ENCODE measurements at regions not wholly inside any gene's neighbourhood (a gene's known extent, or its start where the extent isn't known, plus 50 kb on each side); places are given as distances from the start of the nearest gene placed in this dataset.
"Not testable (repeated sequence)": the region's sequence is repeated elsewhere in the genome, so short reads cannot be mapped to it uniquely, and the experiment has no call there.

- no peak for DNase-seq
These were observed 221.6 kb upstream of the PBX1 start for GRCh38 chr1:164337394-164337793.

DNA sequence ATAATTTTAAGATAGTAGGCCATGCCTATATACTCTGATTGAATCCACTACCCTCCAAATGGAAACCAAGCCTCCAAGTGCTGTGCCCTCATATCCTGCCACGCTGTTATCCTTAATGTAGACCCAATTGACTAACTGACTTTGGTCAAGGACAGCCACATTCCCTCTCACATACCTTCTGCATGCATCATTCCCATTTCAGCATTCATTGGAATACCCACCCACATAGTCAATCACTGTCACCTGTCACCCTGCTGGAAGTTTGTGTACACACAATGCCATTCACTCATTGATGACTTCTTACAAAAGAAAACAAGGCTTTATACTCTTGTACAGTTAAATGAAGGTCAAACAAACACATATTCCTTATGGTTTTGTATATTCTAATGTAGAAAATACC, 221.1 kb upstream of the PBX1 start:
- DNase-seq, result no peak

- no peak for DNase-seq
These were observed 215.8 kb upstream of the PBX1 start for GRCh38 chr1:164343189-164343588.

- DNase-seq, result no peak
These were observed 211.0 kb upstream of the PBX1 start for GRCh38 chr1:164347980-164348379.

GRCh38 chr1:164356511-164356910, 202.5 kb upstream of the PBX1 start:
- no peak for DNase-seq

DNA sequence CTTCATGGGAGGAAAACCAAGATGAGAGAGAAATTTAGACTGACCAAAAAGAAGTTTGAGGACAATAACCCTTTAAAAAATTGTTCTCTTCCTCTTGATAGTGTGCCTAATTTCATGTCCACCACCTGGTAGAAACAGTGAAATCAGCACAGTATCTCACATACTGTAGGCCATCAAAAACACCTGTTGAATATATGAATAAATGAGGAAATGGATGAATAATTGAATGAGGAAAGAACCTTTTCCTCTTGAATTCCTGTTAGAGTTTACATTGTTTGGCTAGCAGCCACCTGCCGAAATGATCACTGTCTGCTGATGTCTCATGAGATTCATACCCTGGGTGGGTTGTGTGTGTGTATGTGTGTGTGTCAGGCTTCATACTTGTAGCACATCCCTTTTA, 198.7 kb upstream of the PBX1 start:
- DNase-seq, result no peak

GRCh38 chr1:164361927-164362326, 197.1 kb upstream of the PBX1 start:
- no peak for DNase-seq

DNA sequence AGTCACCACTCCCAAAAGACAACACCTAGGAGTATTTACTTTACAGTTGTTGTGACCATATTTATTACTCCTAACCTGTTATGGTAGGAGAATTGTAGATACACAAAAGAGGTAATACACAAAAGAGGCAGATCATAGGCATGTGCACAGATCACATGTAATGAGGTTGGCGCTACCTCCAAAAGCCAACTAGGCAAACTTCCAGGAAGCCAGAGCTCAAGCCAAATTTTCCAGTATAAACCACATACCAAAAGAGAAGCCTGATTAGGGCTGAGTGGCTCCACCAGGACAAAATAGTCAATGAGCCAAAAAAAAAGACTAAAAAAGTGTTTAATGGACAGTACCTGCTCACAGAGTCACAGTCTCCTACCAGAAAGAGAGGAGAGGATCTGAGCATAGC, 195.0 kb upstream of the PBX1 start:
- DNase-seq, result no peak

- no peak for DNase-seq
These were observed 193.0 kb upstream of the PBX1 start for GRCh38 chr1:164366014-164366413.

DNA sequence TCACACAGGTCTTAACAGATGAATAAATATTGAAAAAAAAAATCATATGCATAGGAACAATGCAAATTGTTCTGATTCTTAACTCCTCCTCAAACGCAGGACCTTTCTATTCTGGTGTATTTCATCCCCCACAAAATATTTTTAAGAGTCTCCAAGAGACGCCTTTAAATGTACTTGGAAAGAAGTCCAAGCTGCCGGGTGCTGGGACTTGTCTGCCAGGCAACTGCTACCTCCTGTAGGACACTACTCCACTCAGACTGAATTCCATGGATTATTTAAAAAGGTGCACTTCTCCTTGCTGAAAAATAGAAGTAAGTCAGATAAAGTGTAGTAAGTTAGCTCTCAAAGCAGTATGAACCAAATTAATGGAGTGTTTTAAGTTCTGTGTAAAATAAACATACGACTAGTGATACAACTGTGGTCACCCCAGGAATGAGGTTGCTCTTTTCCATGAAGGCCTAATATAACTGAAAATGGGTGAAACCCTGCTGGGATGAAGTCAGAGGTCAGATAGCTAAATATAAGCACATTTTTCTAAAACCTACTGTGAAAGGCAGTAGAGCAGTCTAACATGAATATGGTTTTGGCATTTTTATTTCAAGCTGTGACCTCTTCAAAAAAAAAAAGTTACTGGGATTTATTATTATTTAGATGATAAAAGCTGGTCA, 189.2 kb upstream of the PBX1 start:
- no peak for DNase-seq

GRCh38 chr1:164380893-164381292, 178.1 kb upstream of the PBX1 start:
- DNase-seq, result no peak

DNA sequence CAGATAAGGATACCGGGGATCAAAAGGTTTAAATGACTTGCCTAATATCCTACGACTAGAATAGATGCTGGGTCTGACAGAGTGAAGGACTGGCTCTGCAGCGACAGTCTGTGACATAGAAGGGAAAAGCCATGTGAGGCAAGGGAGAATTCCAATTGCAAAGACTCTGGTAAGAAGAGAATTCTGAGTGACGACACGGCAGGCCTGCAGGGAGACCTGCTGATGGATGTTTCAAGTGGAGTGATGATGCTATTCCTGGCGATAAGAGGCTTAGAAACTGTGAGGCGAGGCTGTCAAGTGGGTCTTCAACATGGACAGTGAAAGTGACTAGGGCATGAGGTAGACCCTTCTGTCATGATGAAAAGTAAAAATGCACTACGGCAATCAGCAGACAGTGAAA, 176.6 kb upstream of the PBX1 start:
- DNase-seq, result no peak

GRCh38 chr1:164384262-164384661, 174.7 kb upstream of the PBX1 start:
- no peak for DNase-seq

GRCh38 chr1:164417016-164417704, 141.8 kb upstream of the PBX1 start:
- DNase-seq, result no peak

DNA sequence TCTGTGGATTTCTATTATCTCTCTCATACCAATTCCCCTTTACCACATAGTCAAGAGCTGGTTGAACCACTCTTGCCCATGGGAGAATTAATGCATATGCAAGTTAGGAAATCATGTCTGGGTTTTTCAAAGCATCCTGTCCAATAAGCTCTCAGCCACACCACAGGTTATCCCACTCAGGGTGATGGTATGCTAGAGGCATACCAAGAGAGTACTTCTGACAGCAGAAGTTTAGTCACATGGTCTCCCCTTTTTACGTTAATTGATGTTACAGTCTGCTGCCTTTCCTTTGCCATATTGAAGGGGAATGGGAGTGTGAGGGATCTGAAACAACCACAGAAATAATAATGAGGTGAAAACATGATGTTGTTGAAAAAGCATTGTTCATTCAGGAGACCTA, 135.8 kb upstream of the PBX1 start:
- no peak for DNase-seq

DNA sequence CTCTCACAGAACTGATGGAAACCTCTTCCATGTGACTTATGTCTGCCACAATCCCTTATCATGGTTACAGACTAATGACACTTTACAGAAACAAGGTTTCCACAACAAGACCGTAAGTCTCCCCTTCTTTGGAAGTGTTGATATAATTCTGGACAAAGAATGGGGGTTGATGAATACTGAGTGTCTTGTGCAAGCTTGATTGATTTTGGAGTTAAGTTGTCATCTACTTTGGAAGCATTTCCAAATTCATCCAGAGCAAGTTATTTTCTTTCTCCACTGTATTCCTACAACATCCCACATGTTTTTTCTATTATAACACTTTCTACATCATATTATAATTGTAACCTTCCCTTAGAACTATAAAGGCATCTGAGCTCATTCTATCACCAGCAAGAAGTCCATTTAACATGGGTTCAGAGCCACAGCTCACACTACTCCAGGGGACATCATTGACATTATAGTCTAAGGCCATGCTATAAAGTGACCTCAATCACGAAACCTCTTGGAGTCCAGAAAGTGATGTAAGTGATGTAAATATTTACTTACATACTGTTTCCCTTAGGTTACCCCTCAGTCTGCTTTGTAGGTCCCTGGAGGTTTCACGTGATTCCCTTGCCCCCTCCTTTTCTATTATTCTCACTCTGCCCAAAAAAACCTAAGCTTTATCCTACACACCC, 125.7 kb upstream of the PBX1 start:
- DNase-seq, result no peak

GRCh38 chr1:164433818-164434170, 125.2 kb upstream of the PBX1 start:
- no peak for DNase-seq

- DNase-seq, result no peak
These were observed 118.8 kb upstream of the PBX1 start for GRCh38 chr1:164440232-164440631.

DNA sequence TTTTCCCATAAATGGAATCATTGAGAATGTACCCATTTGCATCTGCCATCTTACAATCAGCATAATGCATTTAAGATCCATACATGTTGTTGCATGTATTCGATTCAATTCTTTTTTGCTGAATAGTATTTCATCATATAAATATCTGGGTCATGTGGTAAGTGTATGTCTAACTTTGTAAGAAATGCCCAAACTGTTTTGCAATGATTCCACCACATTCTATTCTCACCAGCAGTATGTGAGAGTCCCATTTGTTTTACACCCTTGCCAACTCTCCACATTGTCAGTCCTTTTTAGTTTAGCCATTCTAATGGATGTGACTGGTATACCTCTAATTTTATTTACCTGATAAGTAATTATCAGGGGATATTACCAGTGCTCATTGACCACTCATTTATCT, 115.8 kb upstream of the PBX1 start:
- no peak for DNase-seq

GRCh38 chr1:164443836-164444235, 115.1 kb upstream of the PBX1 start:
- no peak for DNase-seq

- DNase-seq, result no peak
These were observed 113.0 kb upstream of the PBX1 start for GRCh38 chr1:164446020-164446419.

- no peak for DNase-seq
These were observed 106.4 kb upstream of the PBX1 start for GRCh38 chr1:164452549-164452948.

GRCh38 chr1:164456272-164456671, 102.7 kb upstream of the PBX1 start:
- no peak for DNase-seq

DNA sequence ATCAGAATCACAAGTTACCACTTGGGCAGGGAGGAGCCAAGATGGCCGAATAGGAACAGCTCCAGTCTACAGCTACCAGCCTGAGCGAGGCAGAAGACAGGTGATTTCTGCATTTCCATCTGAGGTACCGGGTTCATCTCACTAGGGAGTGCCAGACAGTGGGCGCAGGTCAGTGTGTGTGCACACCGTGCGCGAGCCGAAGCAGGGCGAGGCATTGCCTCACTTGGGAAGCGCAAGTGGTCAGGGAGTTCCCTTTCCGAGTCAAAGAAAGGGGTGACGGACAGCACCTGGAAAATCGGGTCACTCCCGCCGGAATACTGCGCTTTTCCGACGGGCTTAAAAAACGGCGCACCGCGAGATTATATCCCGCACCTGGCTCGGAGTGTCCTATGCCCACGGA, 99.8 kb upstream of the PBX1 start:
- DNase-seq, result not testable (repeated sequence)

Data from T-helper 1 cell (primary cell).